ENCODE measurements at regions not wholly inside any gene's neighbourhood (a gene's known extent, or its start where the extent isn't known, plus 50 kb on each side); places are given as distances from the start of the nearest gene placed in this dataset.

DNA sequence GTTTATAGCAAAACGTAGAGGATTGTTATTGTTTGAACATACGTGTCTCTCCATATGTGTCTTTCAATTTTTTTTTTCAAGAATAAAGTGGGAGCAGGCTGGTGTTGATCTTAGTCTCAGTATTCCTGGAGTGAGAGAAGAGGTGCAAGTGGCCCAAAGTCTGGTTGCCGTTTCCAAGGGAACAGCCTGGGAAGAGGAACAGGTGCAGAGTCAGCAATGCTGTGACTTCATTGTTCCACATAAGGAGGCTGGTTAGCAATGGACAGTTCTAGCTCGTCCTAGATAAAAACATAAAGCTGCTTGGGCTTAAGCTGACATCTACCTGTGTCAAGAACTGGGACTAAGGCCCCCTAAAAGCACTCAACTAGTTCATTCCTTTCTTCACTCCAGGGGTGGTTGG, 626.6 kb upstream of the TPK1 start:
- TF ChIP-seq, protein P1, sequence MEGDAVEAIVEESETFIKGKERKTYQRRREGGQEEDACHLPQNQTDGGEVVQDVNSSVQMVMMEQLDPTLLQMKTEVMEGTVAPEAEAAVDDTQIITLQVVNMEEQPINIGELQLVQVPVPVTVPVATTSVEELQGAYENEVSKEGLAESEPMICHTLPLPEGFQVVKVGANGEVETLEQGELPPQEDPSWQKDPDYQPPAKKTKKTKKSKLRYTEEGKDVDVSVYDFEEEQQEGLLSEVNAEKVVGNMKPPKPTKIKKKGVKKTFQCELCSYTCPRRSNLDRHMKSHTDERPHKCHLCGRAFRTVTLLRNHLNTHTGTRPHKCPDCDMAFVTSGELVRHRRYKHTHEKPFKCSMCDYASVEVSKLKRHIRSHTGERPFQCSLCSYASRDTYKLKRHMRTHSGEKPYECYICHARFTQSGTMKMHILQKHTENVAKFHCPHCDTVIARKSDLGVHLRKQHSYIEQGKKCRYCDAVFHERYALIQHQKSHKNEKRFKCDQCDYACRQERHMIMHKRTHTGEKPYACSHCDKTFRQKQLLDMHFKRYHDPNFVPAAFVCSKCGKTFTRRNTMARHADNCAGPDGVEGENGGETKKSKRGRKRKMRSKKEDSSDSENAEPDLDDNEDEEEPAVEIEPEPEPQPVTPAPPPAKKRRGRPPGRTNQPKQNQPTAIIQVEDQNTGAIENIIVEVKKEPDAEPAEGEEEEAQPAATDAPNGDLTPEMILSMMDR (IDR thresholded peaks at IDR 0.05; ENCODE audit: low read depth, low read length, poor library complexity, severe bottlenecking), result no peak
- no peak for TF ChIP-seq EZH2phosphoT487 (IDR thresholded peaks at IDR 0.05; ENCODE audit: borderline replicate concordance, low read length)
